SK-N-SH treated with all-trans-retinoic acid at 6 μM for 48 hours (cell line): ENCODE measurements at regions not wholly inside any gene's neighbourhood (a gene's known extent, or its start where the extent isn't known, plus 50 kb on each side); places are given as distances from the start of the nearest gene placed in this dataset.

ENCODE experiments used
- ATAC-seq: fragments of 200-7000 bp; cut with Tn5 transposase; 3 replicates; pipeline ENCODE4 v1.9.1; 2020; ENCODE audit warnings: mild to moderate bottlenecking, moderate library complexity
- ARNTL ChIP-seq: fragments of 450-650 bp; formaldehyde crosslinking; IDR thresholded peaks from 2 replicates; pipeline ENCODE4 v1.5.0; 2020; ENCODE audit warnings: low read depth, mild to moderate bottlenecking, moderate library complexity, borderline replicate concordance
- BACH2 ChIP-seq: fragments of 250-450 bp; sonication (Bioruptor Pico); IDR thresholded peaks from 2 replicates; pipeline ENCODE4 v1.9.0; 2021; ENCODE audit warnings: mild to moderate bottlenecking, borderline replicate concordance
- CSDC2 ChIP-seq: fragments of 250-450 bp; sonication (Bioruptor Pico); IDR thresholded peaks from 2 replicates; pipeline ENCODE4 v1.5.0; 2020; ENCODE audit warnings: mild to moderate bottlenecking, moderate library complexity
- ESRRG ChIP-seq: fragments of 250-450 bp; sonication (Bioruptor Pico); IDR thresholded peaks from 2 replicates; pipeline ENCODE4 v1.6.1; 2021; ENCODE audit warnings: mild to moderate bottlenecking
- GLIS3 ChIP-seq: fragments of 250-450 bp; sonication (Bioruptor Pico); IDR thresholded peaks from 2 replicates; pipeline ENCODE4 v1.5.0; 2020; ENCODE audit warnings: mild to moderate bottlenecking, moderate library complexity
- ISL1 ChIP-seq: fragments of 250-450 bp; sonication (Bioruptor Pico); IDR thresholded peaks from 2 replicates; pipeline ENCODE4 v2.1.2; 2022; ENCODE audit warnings: mild to moderate bottlenecking, moderate library complexity
- OSR1 ChIP-seq: fragments of 250-450 bp; sonication (Bioruptor Pico); IDR thresholded peaks from 2 replicates; pipeline ENCODE4 v1.8.0; 2022; ENCODE audit warnings: moderate library complexity, mild to moderate bottlenecking, inconsistent platforms
- RARB ChIP-seq: fragments of 250-450 bp; sonication (Bioruptor Pico); IDR thresholded peaks from 2 replicates; pipeline ENCODE4 v1.8.0; 2021; ENCODE audit warnings: mild to moderate bottlenecking, moderate library complexity
- TCF4 ChIP-seq: fragments of 250-450 bp; sonication (Bioruptor Pico); IDR thresholded peaks from 2 replicates; pipeline ENCODE4 v1.8.0; 2021; ENCODE audit warnings: mild to moderate bottlenecking, moderate library complexity, borderline replicate concordance
- TOX ChIP-seq: fragments of 250-450 bp; sonication (Bioruptor Pico); IDR thresholded peaks from 2 replicates; pipeline ENCODE4 v1.8.0; 2021; ENCODE audit warnings: mild to moderate bottlenecking, moderate library complexity, borderline replicate concordance
- ZC3H10 ChIP-seq: fragments of 250-450 bp; sonication (Bioruptor Pico); IDR thresholded peaks from 2 replicates; pipeline ENCODE4 v1.5.1; 2021; ENCODE audit warnings: mild to moderate bottlenecking, moderate library complexity
- ZFP3 ChIP-seq: fragments of 250-450 bp; sonication (Bioruptor Pico); IDR thresholded peaks from 2 replicates; pipeline ENCODE4 v1.5.0; 2020; ENCODE audit warnings: mild to moderate bottlenecking, moderate library complexity
- ZFP30 ChIP-seq: fragments of 450-650 bp; formaldehyde crosslinking; IDR thresholded peaks from 2 replicates; pipeline ENCODE4 v1.5.0; 2022; ENCODE audit warnings: mild to moderate bottlenecking, moderate library complexity
- ZNF70 ChIP-seq: fragments of 450-650 bp; formaldehyde crosslinking; IDR thresholded peaks from 2 replicates; pipeline ENCODE4 v1.5.0; 2020; ENCODE audit warnings: mild to moderate bottlenecking, moderate library complexity
- ZNF8 ChIP-seq: fragments of 450-650 bp; formaldehyde crosslinking; IDR thresholded peaks from 2 replicates; pipeline ENCODE4 v1.5.0; 2020; ENCODE audit warnings: mild to moderate bottlenecking, moderate library complexity
- TF ChIP-seq, protein P1 (sequence below): fragments of 250-450 bp; sonication (Bioruptor Pico); IDR thresholded peaks from 2 replicates; pipeline ENCODE4 v1.8.0; 2020; ENCODE audit warnings: mild to moderate bottlenecking, moderate library complexity, borderline replicate concordance
- TF ChIP-seq, protein P2 (sequence below): fragments of 250-450 bp; sonication (Bioruptor Pico); IDR thresholded peaks from 2 replicates; pipeline ENCODE4 v1.8.0; 2021; ENCODE audit warnings: low read depth, mild to moderate bottlenecking, moderate library complexity, borderline replicate concordance
- TF ChIP-seq, protein P3 (sequence below): fragments of 250-450 bp; sonication (Bioruptor Pico); IDR thresholded peaks from 2 replicates; pipeline ENCODE4 v1.5.1; 2021; ENCODE audit warnings: mild to moderate bottlenecking, moderate library complexity
- TF ChIP-seq, protein P4 (sequence below): fragments of 250-450 bp; sonication (Bioruptor Pico); IDR thresholded peaks from 2 replicates; pipeline ENCODE4 v1.5.0; 2020; ENCODE audit warnings: mild to moderate bottlenecking, moderate library complexity
- TF ChIP-seq, protein P5 (sequence below): fragments of 250-450 bp; sonication (Bioruptor Pico); IDR thresholded peaks from 2 replicates; pipeline ENCODE4 v1.5.1; 2020; ENCODE audit warnings: low read depth, mild to moderate bottlenecking, moderate library complexity

DNA sequence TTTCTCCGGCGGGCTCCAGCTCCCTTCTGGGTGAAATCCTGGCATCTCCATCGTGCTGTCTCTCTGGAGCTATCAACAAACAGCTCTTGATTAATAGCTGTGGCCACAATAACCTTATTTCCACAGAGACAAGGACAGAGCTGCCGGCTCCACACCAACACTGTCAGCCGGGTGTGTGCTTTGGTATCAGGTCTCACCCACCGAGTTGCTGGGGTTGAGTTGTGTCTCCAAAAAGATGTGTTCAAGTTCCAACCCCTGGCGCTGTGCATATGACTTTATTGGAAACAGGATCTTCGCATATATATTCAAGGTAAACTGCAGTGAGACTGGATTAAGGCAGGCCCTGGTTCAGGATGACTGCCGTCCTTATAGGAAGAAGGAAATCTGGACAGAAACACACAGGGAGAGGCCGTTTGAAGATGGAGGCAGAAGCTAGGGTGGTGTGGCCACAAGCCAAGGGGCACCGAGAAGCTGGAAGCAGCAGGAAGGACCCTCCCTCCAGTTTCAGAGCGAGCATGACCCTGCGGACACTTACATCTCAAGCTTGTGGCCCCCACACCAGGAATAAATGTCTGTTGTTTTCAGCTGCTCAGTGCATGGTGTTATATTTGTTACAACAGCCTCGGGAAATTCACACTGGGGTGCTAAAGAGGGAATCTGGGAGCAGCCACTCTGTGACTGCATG is 88.4 kb upstream of the TMPRSS2 start:
- TF ChIP-seq BACH2 (CRISPR knock-in tag), result no peak
- TF ChIP-seq ZNF8 (CRISPR knock-in tag), result no peak
- TF ChIP-seq, protein P1, sequence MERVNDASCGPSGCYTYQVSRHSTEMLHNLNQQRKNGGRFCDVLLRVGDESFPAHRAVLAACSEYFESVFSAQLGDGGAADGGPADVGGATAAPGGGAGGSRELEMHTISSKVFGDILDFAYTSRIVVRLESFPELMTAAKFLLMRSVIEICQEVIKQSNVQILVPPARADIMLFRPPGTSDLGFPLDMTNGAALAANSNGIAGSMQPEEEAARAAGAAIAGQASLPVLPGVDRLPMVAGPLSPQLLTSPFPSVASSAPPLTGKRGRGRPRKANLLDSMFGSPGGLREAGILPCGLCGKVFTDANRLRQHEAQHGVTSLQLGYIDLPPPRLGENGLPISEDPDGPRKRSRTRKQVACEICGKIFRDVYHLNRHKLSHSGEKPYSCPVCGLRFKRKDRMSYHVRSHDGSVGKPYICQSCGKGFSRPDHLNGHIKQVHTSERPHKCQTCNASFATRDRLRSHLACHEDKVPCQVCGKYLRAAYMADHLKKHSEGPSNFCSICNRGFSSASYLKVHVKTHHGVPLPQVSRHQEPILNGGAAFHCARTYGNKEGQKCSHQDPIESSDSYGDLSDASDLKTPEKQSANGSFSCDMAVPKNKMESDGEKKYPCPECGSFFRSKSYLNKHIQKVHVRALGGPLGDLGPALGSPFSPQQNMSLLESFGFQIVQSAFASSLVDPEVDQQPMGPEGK (CRISPR knock-in tag), result no peak
- TF ChIP-seq CSDC2 (CRISPR knock-in tag), result no peak
- no peak for TF ChIP-seq GLIS3
- TF ChIP-seq TCF4 (CRISPR knock-in tag), result no peak
- TF ChIP-seq ZNF70 (CRISPR knock-in tag), result no peak
- ATAC-seq, result no peak

DNA sequence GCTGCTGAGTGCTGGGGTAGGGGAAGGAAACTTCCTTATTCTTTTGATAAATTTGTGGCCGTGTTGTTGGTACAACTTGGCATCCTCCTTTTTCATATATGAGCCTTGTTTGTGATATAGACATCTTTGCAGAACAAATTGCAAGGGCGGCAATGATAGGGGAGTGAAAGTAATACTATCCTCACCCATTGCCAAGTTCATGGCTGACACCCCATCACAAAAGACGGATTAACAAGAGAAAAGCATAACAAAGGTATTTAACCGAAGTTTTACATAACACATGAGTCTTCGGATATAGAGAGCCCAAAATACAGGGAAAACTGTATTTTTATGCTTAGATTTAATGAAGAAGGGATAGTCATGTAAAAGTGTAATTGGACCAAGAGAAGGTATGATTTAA is 86.3 kb upstream of the TMPRSS2 start:
- no peak for ATAC-seq

DNA sequence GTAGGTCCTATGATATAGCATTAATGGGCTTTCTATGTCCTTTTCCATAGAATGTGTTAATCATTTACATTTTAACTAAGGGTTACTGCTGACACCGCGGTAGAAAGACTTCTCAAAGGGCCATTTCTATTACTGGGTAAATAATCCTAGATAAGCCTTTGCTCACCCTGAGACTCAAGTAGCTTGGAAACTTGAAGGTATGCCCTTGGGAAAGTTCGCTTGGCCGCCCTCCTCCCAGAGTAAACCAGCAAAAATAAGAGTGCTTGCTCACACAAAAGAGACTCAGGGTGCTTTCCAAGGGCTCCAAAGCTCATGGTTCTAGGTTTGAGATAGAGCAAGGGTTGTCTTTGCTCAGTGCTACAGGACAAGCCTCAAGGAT is 85.8 kb upstream of the TMPRSS2 start:
- no peak for ATAC-seq
- TF ChIP-seq, protein P2, sequence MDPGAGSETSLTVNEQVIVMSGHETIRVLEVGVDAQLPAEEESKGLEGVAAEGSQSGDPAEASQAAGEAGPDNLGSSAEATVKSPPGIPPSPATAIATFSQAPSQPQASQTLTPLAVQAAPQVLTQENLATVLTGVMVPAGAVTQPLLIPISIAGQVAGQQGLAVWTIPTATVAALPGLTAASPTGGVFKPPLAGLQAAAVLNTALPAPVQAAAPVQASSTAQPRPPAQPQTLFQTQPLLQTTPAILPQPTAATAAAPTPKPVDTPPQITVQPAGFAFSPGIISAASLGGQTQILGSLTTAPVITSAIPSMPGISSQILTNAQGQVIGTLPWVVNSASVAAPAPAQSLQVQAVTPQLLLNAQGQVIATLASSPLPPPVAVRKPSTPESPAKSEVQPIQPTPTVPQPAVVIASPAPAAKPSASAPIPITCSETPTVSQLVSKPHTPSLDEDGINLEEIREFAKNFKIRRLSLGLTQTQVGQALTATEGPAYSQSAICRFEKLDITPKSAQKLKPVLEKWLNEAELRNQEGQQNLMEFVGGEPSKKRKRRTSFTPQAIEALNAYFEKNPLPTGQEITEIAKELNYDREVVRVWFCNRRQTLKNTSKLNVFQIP, result no peak
- no peak for TF ChIP-seq TOX (CRISPR knock-in tag)
- TF ChIP-seq, protein P3, sequence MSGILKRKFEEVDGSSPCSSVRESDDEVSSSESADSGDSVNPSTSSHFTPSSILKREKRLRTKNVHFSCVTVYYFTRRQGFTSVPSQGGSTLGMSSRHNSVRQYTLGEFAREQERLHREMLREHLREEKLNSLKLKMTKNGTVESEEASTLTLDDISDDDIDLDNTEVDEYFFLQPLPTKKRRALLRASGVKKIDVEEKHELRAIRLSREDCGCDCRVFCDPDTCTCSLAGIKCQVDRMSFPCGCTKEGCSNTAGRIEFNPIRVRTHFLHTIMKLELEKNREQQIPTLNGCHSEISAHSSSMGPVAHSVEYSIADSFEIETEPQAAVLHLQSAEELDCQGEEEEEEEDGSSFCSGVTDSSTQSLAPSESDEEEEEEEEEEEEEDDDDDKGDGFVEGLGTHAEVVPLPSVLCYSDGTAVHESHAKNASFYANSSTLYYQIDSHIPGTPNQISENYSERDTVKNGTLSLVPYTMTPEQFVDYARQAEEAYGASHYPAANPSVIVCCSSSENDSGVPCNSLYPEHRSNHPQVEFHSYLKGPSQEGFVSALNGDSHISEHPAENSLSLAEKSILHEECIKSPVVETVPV (CRISPR knock-in tag), result no peak
- TF ChIP-seq ZC3H10, result no peak
- no peak for TF ChIP-seq BACH2 (CRISPR knock-in tag)
- TF ChIP-seq ESRRG (CRISPR knock-in tag), result no peak
- TF ChIP-seq ZNF70 (CRISPR knock-in tag), result no peak
- no peak for TF ChIP-seq ARNTL (CRISPR knock-in tag)

More for the DNA sequence above, 86.3 kb upstream of the TMPRSS2 start:
- no peak for TF ChIP-seq ISL1 (CRISPR knock-in tag)
- no peak for TF ChIP-seq ESRRG (CRISPR knock-in tag)
- TF ChIP-seq, protein P4, sequence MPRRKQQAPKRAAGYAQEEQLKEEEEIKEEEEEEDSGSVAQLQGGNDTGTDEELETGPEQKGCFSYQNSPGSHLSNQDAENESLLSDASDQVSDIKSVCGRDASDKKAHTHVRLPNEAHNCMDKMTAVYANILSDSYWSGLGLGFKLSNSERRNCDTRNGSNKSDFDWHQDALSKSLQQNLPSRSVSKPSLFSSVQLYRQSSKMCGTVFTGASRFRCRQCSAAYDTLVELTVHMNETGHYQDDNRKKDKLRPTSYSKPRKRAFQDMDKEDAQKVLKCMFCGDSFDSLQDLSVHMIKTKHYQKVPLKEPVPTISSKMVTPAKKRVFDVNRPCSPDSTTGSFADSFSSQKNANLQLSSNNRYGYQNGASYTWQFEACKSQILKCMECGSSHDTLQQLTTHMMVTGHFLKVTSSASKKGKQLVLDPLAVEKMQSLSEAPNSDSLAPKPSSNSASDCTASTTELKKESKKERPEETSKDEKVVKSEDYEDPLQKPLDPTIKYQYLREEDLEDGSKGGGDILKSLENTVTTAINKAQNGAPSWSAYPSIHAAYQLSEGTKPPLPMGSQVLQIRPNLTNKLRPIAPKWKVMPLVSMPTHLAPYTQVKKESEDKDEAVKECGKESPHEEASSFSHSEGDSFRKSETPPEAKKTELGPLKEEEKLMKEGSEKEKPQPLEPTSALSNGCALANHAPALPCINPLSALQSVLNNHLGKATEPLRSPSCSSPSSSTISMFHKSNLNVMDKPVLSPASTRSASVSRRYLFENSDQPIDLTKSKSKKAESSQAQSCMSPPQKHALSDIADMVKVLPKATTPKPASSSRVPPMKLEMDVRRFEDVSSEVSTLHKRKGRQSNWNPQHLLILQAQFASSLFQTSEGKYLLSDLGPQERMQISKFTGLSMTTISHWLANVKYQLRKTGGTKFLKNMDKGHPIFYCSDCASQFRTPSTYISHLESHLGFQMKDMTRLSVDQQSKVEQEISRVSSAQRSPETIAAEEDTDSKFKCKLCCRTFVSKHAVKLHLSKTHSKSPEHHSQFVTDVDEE, result no peak
- TF ChIP-seq, protein P1 (CRISPR knock-in tag), result no peak
- no peak for TF ChIP-seq ZFP3
- no peak for TF ChIP-seq ARNTL (CRISPR knock-in tag)
- TF ChIP-seq ZC3H10, result no peak
- no peak for TF ChIP-seq TCF4 (CRISPR knock-in tag)
- TF ChIP-seq, protein P2, result no peak
- TF ChIP-seq ZFP30, result no peak
- TF ChIP-seq BACH2 (CRISPR knock-in tag), result no peak
- TF ChIP-seq GLIS3, result no peak
- no peak for TF ChIP-seq OSR1 (CRISPR knock-in tag)
- no peak for TF ChIP-seq RARB (CRISPR knock-in tag)
- TF ChIP-seq, protein P5, sequence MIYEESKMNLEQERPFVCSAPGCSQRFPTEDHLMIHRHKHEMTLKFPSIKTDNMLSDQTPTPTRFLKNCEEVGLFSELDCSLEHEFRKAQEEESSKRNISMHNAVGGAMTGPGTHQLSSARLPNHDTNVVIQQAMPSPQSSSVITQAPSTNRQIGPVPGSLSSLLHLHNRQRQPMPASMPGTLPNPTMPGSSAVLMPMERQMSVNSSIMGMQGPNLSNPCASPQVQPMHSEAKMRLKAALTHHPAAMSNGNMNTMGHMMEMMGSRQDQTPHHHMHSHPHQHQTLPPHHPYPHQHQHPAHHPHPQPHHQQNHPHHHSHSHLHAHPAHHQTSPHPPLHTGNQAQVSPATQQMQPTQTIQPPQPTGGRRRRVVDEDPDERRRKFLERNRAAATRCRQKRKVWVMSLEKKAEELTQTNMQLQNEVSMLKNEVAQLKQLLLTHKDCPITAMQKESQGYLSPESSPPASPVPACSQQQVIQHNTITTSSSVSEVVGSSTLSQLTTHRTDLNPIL, result no peak
